NK-92 treated with Interleukin-12 subunit alpha and Interleukin-12 subunit beta, amount 100 ng/mL, for 24 hours (cell line): ENCODE measurements at regions not wholly inside any gene's neighbourhood (a gene's known extent, or its start where the extent isn't known, plus 50 kb on each side); places are given as distances from the start of the nearest gene placed in this dataset.

Experiments
- DNase-seq: peaks from one replicate; lab custom pipeline; 2025; lab: John Stamatoyannopoulos, UW

GRCh38 chr7:42858570-42858969, 53.3 kb downstream of the C7orf25 start:
- DNase-seq = no peak

- no peak for DNase-seq
These were observed 55.3 kb downstream of the C7orf25 start for GRCh38 chr7:42856605-42856987.

GRCh38 chr7:42854571-42855118, 57.2 kb downstream of the C7orf25 start:
- no peak for DNase-seq

DNA sequence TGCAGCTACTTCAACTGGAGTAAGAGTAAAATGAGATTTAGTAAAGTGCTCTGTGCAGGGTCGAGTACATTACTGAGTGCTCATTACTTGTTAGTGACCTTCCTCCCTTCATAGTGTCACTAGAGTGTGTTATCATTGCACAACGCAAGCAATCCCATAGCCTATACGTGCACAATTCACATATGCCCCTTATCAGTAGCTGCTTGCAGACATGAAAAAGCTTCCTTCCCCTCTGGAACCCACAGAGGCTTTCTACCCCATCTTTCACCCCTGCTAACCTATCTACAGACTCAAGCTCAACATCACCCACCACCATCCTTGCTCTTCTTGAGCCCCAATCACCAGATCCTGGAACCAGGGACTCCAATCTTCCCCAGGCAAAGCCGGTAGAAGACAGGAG, 59.3 kb downstream of the C7orf25 start:
- no peak for DNase-seq

DNA sequence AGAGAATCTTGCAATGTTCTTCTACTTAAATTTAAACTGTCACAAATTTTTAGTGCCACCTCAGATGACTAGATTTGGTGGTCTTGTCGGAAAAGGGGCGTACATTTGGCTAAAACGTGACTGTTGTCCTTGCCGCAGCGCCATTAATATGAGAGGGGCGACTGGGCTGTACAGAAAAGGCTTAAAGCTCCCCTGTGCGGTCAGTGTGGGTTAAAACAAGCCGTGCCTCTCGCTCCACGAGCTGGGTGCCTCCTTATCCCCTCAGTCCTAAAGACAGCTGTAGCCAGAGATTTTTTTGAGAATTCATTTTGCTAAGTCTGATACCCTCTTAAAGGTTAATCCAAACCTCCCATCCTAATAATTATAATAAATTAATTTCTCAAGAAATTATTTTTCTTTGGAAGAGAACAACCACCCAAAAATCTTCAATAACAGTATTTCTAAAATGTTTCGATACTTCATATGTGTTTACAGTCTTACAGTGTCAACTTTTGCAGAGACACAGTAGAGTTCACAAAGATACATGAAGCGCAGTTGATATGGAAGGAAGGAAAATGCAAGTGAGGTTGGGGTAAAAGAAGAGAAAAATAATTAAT, 68.6 kb downstream of the C7orf25 start:
- DNase-seq = no peak

DNA sequence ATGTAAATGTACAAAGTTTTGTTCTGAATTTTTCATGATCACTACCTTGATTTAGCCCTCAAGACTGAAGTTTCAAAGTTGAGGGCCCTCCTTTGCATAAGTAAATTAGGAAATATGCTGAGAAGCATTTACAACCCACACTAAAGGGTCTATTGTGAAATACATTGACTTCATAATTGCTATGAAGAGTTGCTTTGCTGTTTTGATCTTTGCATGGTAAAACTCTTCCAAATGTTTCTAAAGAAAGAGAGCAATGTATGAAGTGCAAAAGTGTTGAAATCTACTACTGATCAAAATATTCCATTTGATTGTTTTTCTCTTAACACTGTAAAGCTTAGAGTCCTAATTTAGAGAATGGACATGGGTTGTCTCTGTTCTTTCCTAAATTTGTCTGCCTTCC, 77.2 kb downstream of the C7orf25 start:
- no peak for DNase-seq

- DNase-seq = no peak
These were observed 78.5 kb downstream of the C7orf25 start for GRCh38 chr7:42833411-42833810.

GRCh38 chr7:42832667-42833066, 79.2 kb downstream of the C7orf25 start:
- no peak for DNase-seq

DNA sequence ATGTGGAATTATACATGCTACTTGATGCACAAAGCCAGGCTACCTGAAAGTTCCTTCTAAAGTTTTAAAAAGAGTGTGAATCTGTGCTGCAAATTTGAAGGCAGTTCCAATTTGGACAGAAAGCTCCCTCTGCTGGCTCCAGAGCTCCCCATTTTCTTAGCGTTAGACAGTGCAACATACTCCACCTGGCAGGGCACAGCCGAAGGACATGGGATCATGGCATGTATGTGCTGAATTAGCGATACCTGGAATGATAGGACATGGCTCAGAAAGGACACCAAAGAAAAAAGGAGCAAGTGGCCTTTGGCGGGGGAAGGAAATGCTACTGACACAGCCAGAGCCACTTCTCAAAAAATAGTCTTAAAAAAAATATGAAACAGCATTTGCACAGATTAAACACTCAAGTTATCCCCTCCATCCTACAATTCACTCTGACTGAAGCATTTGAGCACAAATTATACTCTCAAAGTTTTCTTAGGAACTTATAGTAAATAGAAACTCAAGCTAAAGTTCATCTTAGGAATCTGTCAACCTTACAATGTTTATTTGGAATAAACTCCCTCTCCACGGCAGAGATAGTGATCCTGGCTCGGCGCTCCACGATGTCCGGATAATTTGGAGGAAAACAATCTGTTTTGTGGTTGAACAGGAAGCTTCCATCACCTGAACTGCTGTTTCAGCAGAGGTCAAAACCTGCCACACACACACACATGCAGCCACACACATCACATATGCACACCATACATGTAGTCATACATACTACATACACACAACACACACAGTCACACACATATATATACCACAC, 80.0 kb downstream of the C7orf25 start:
- no peak for DNase-seq

- no peak for DNase-seq
These were observed 80.7 kb downstream of the C7orf25 start for GRCh38 chr7:42831006-42831717.

- no peak for DNase-seq
These were observed 99.1 kb downstream of the C7orf25 start for GRCh38 chr7:42812779-42813178.

GRCh38 chr7:42805601-42806000, 106.3 kb downstream of the C7orf25 start:
- DNase-seq = no peak

DNA sequence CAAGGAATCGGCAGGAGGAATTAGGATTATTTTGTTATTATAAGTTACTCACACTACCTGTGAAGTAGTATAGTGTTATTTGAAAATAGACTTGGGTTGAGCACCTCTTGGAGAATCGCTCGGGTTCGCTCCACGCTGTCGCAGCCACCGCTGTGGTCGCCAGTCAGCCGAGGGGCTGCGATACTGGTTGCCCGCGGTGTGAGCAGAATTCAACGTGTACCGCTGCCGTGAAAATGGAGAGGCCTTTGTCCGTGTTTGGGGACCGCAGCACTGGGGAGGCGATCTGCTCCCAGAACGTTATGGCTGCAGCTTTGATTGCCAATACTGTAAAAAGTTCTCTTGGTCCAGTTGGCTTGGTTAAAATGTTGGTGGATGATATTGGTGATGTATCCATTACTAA, 117.2 kb downstream of the C7orf25 start:
- no peak for DNase-seq

GRCh38 chr7:42792841-42793240, 119.0 kb downstream of the C7orf25 start:
- DNase-seq = no peak

DNA sequence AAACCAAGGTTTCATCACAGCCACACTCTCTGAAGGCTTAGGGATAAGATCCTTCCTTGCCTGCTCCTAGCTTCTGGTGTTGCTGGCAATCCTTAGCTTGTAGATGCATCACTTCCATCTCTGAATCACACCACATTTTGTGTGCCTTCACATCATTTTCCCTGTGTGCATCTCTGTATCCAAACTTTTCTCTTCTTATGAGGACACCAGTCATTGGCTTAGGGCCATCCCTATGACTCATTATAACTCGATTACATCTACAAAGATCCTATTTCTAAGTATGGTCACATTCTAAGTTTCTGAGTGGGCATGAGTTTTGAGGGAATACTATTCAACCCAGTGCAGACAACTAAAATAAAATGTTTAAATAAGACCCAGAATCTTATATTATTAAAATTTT, 121.7 kb downstream of the C7orf25 start:
- no peak for DNase-seq

GRCh38 chr7:42774436-42774835, 137.4 kb downstream of the C7orf25 start:
- no peak for DNase-seq

DNA sequence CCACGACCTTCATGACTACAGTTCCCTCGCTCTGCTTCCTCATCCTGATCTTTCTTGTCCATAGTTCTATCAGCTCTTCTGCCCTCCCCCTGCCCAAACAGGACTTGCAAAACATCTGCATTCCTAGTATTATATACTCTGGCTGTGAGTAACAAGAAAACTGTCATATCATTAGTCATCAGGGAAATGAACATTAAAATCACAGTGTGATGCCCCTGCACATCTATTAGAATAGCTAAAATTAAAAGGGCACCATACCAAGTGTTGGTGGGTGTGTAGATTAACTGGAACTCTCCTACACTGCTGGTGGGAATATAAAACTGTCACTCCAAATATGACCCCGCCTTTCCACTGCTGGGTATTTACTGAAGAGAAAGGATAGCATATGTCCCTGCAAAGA, 141.8 kb downstream of the C7orf25 start:
- DNase-seq = no peak

DNA sequence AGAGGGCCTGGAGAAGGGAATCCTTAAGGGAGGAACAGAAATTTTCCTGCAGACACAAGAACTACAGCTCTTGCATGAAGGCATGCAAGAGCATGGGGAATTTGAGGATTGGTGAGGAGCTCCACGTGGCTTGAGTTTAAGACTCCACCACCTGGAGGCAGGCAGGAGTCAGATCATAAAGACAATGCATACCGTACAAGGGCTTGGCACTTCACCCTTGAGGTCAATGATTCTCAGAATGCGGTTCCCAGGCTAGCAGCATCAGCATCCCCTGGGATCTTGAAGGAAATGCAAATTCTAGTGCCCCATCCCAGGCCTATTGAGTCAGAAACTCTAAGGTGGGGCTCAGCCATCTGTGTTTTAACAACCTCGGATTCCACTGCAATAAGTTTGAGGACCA, 143.8 kb downstream of the C7orf25 start:
- DNase-seq = no peak

DNA sequence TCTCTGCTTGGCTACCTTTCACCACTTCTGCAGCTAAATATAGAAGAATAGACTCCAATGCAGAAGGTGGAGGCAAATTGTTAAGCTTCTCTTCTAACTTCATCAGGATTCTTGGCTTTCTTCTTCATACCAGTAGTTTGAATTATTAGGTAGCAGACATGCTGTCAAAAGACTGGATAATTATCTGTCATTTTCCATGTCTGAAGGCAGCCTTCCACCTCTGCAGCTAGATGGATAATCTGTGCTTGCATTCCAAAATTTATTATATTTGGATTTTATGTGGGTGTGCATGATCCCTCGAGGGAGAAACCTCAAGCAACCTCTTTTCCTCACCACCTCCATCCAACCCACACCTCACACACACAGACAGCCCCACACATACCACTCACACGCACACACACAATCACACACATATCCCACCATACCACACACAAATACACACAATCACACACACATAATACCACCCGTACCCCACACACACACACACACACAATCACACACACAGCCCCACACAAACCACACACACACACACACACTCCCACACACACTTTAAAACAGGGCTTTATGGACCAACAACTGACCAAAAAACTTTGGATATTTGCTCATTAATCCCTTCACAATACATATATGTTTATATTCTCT, 145.0 kb downstream of the C7orf25 start:
- no peak for DNase-seq

DNA sequence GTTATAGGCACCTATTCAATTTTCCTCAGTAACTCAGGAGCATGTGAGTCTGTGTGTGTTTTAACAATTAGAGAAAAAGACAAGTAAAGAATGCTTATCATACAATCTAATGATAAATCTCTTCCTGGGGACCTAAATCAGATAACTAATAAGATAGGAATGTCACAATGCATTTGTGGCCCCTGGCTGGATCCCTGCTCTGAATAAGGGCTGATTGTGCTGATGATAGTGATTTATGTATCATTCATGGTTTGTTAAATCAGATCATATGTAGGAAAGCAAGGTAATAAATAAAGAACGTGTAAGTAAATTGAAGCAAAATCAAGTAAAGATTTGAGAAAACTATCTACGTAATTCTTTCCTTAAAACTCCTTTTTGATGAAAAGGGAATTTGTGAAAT, 145.9 kb downstream of the C7orf25 start:
- no peak for DNase-seq

DNA sequence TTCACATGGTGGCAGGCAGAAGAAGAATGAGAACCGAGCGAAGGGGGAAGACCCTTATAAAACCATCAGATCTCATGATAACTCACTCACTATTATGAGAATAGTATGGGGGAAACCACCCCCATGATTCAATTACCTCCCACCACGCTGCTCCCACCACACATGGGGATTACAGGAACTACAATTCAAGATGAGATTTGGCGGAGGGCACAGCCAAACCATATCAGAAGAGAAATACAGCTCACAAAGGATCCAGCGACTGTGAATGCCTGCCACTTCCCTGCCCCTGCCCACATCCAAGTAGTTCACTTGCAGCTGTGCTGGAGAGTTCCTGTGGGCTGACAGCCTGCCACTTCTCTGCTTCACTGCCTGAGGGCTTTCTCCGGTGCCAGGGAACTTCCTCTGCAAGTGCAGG, 148.7 kb downstream of the C7orf25 start:
- no peak for DNase-seq

- DNase-seq = no peak
These were observed 150.4 kb downstream of the C7orf25 start for GRCh38 chr7:42761486-42761885.
